Sigmoid colon (tissue), 6 donors: ENCODE measurements at regions not wholly inside any gene's neighbourhood (a gene's known extent, or its start where the extent isn't known, plus 50 kb on each side); places are given as distances from the start of the nearest gene placed in this dataset.
A peak's percentile ranks its signal among the peaks of the same experiment; 100 is the strongest.

Experiments
- DNase-seq: peaks from one replicate; pipeline ENCODE4 v3.0.0-alpha.2; 2019
- H3K27ac ChIP-seq, 4 donors: fragments of 200-600 bp; sonication (generic); one replicate each; pipeline ENCODE4 v1.5.1; 2016 to 2019; ENCODE audit warnings: mild to moderate bottlenecking in 1 of 4
- H3K27me3 ChIP-seq, 3 donors: fragments of 200-600 bp; sonication (generic); one replicate each; pipeline ENCODE4 v1.5.1; 2019; ENCODE audit warnings: mild to moderate bottlenecking in 1 of 3
- H3K36me3 ChIP-seq, 4 donors: fragments of 200-600 bp; sonication (generic); one replicate each; pipeline ENCODE4 v1.5.1; 2016 to 2019
- H3K4me1 ChIP-seq, 4 donors: fragments of 200-600 bp; sonication (generic); one replicate each; pipeline ENCODE4 v1.5.1; 2017 to 2019
- H3K4me3 ChIP-seq, 4 donors: fragments of 200-600 bp; sonication (generic); one replicate each; pipeline ENCODE4 v1.5.1; 2017 to 2019; ENCODE audit warnings: mild to moderate bottlenecking in 2 of 4, moderate library complexity in 1 of 4
- H3K9me3 ChIP-seq, 4 donors: fragments of 200-600 bp in 3 of 4; sonication (generic) in 3 of 4; one replicate each; pipeline versions ENCODE4 v1.5.1 to v1.6.1; 2013 to 2019
- EP300 ChIP-seq, 4 donors: sonication (generic); formaldehyde crosslinking; IDR thresholded peaks; one replicate each; pipeline ENCODE4 v1.6.1; 2017; ENCODE audit warnings: antibody characterized with exemption in 4 of 4
- POLR2A ChIP-seq, 2 donors: fragments of 450-650 bp; IDR thresholded peaks; one replicate each; pipeline ENCODE4 v1.6.1; 2016; ENCODE audit warnings: antibody characterized with exemption in 2 of 2, mild to moderate bottlenecking in 2 of 2, moderate library complexity in 2 of 2
- POLR2AphosphoS5 ChIP-seq, 4 donors: sonication (generic); formaldehyde crosslinking; IDR thresholded peaks; one replicate each; pipeline ENCODE4 v1.6.1; 2017; ENCODE audit warnings: antibody characterized with exemption in 4 of 4
- WGBS, 2 donors: extraction: QIAGEN DNeasy Blood & Tissue Kit; methylation state at CpG; one replicate each; pipeline ENCODE4 v1.1.7; 2013; 5-methylcytosine and 5-hydroxymethylcytosine counted together
- intact Hi-C: fragments of 100-400 bp; cut with DNase I; formaldehyde crosslinking; loops from one replicate; pipeline ENCODE4 v1.15.1; 2023
- TF ChIP-seq, protein P1 (sequence below), 4 experiments: fragments of 450-650 bp in 3 of 4; fragments of 200-600 bp in 1 of 4; IDR thresholded peaks; one replicate each; pipeline ENCODE4 v1.5.1; 2016 to 2019; ENCODE audit warnings: antibody characterized with exemption in 4 of 4, mild to moderate bottlenecking in 3 of 4, moderate library complexity in 2 of 4
- donor health status: healthy with polysubstance abuse.
- donor health status: healthy.

DNA sequence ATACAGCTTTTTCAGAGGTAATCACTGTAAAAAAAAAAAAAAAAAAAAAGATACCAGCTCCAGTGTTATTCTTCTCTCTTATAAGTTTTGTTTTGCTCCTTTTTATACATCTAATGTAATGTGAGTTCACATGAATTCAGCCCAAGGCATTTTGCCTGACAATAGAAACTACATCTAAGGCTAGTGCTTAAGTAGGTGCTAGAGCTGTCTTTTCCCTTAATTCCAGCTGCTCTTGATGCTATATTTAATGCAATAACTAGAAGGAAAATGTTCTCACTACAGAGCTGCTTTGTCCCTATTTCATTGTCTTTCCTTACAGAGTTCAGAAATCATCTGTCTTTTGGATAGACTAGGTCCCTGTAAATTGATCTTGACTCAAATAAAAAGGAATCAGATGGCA lies 150.1 kb downstream of the NAA11 start:
- H3K27ac ChIP-seq, result no peak overlapping the region
- H3K4me1 ChIP-seq, result peaks cover 0 to 58% (median 39%) of the 10 kb centered on the region in 4 donors
- no peaks in the 10 kb centered on the region for H3K9me3 ChIP-seq

DNA sequence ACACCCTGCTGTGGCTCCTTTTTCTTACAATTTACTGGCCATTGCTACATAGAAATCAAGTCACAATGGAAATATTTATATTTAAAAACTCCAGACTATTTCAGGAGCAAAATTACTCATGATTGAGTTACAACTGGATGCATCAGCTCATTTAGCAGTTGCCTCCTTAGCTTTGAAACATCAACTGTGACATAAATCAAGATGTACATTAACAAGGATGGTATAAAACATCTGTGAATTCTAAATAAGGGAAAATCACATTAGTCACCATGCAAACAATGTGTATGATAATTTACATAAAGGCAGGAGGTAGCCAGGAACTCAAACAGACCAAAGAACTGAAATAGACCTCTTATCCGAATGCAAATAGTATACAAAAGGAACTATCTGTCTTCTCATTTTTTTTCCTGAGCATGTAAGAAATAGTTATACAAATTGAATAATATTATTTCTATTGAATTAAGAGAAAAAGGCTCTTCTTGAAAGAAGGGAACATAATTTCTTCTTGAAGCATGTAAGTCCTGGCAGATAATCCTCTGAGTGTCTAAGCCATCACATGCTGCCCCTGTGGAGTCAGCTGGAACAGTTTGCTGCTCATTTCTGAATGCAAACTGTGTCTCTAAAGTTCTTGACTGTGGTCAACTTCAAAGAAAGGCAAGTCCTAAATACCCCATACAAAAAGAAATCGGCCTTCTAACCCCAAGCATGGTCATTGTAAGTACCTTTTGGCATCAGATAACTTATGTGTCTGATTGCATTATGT lies 151.2 kb downstream of the NAA11 start:
- TF ChIP-seq POLR2AphosphoS5 (IDR thresholded peaks at IDR 0.05) (no peak), POLR2A (IDR thresholded peaks at IDR 0.05) (no peak)
- TF ChIP-seq, protein P1, sequence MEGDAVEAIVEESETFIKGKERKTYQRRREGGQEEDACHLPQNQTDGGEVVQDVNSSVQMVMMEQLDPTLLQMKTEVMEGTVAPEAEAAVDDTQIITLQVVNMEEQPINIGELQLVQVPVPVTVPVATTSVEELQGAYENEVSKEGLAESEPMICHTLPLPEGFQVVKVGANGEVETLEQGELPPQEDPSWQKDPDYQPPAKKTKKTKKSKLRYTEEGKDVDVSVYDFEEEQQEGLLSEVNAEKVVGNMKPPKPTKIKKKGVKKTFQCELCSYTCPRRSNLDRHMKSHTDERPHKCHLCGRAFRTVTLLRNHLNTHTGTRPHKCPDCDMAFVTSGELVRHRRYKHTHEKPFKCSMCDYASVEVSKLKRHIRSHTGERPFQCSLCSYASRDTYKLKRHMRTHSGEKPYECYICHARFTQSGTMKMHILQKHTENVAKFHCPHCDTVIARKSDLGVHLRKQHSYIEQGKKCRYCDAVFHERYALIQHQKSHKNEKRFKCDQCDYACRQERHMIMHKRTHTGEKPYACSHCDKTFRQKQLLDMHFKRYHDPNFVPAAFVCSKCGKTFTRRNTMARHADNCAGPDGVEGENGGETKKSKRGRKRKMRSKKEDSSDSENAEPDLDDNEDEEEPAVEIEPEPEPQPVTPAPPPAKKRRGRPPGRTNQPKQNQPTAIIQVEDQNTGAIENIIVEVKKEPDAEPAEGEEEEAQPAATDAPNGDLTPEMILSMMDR (IDR thresholded peaks at IDR 0.05), result no peak
- H3K4me3 ChIP-seq, result no peak overlapping the region
- H3K4me1 ChIP-seq, result peaks cover 0 to 58% (median 39%) of the 10 kb centered on the region in 4 donors
- no peaks in the 10 kb centered on the region for H3K36me3 ChIP-seq
- no peaks in the 10 kb centered on the region for H3K27me3 ChIP-seq
- intact Hi-C loops, result no loop called here
- no peaks in the 10 kb centered on the region for H3K9me3 ChIP-seq
- whole genome bisulfite sequencing, 2 donors, result 74 to 79% methylated on average over 2 of the region's 2 CpGs
- no peak for DNase-seq
- peak overlapping the region in 2 of 4 donors; percentile 12 to 29 for H3K27ac ChIP-seq

More for the DNA sequence above, 150.1 kb downstream of the NAA11 start:
- TF ChIP-seq EP300 (IDR thresholded peaks at IDR 0.05) (no peak), POLR2A (IDR thresholded peaks at IDR 0.05) (no peak), POLR2AphosphoS5 (IDR thresholded peaks at IDR 0.05) (no peak)
- TF ChIP-seq, protein P1 (IDR thresholded peaks at IDR 0.05), result no peak
- intact Hi-C loops, result no loop called here
- Histone ChIP-seq H3K27me3 (no peaks in the 10 kb centered on the region), H3K36me3 (no peaks in the 10 kb centered on the region), H3K4me3 (no peak overlapping the region)
- DNase-seq, result no peak

DNA sequence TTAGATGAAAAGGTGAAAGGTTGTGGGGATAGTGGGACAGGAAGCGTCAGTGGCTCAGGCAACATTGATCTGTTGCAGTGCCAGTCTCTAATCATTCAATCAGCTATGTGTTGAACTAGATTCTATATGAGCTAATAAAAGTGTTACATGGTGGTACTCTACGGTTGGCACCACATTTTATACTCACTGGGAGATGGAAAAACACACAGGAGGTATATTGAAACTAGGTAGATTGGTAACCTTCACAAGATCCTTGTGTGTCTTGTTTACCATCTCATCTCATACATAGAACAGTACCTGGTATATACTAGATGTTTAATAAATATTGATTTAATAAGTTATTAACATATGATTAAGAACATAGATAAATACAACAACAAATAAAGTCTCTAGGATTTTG lies 152.7 kb downstream of the NAA11 start:
- H3K4me1 ChIP-seq, result peaks cover 0 to 44% (median 29%) of the 10 kb centered on the region in 4 donors
- no peak for TF ChIP-seq POLR2A (IDR thresholded peaks at IDR 0.05)
- TF ChIP-seq POLR2AphosphoS5 (IDR thresholded peaks at IDR 0.05), result no peak
- TF ChIP-seq, protein P1 (IDR thresholded peaks at IDR 0.05), result no peak
- no peak for TF ChIP-seq EP300 (IDR thresholded peaks at IDR 0.05)
- DNase-seq, result no peak
- peak overlapping the region in 3 of 4 donors; percentile 29 to 52 (median 30) for H3K27ac ChIP-seq
- H3K36me3 ChIP-seq, result no peaks in the 10 kb centered on the region
- intact Hi-C loops, result no loop called here
- H3K27me3 ChIP-seq, result no peaks in the 10 kb centered on the region
- no peaks in the 10 kb centered on the region for H3K9me3 ChIP-seq
- WGBS, 2 donors, result 89% methylated on average over 2 of the region's 2 CpGs
- H3K4me3 ChIP-seq, result no peak overlapping the region

DNA sequence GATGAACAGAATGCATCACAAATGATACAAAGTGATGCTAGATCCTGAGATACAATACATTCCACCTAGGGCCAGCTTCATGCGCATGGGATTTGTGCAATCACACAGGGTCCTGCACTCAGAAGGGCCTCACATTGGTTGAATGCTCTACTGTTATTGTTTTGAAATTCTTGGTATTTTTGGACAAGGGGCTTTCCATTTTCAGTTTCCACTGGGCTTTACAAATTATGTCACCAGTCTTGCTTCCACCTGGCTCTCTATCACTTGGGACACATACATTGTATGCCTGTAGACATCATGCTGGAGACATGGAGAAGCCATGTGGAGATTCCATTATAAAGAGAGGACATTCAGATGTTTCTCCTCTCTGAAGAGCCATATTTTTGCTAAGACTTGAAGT lies 155.8 kb downstream of the NAA11 start:
- Histone ChIP-seq H3K4me3 (no peak overlapping the region), H3K27me3 (no peaks in the 10 kb centered on the region), H3K36me3 (no peaks in the 10 kb centered on the region), H3K9me3 (no peaks in the 10 kb centered on the region), H3K4me1 (peaks cover 0 to 29% (median 14%) of the 10 kb centered on the region in 4 donors), H3K27ac (no peak overlapping the region)
- intact Hi-C loops, result no loop called here
- DNase-seq, result no peak
- no peak for TF ChIP-seq POLR2A (IDR thresholded peaks at IDR 0.05)
- TF ChIP-seq POLR2AphosphoS5 (IDR thresholded peaks at IDR 0.05), result no peak
- TF ChIP-seq, protein P1 (IDR thresholded peaks at IDR 0.05), result no peak
- TF ChIP-seq EP300 (IDR thresholded peaks at IDR 0.05), result no peak
- WGBS, 2 donors, result 97 to 98% methylated on average over 1 of the region's 1 CpG
